ENCODE measurements at regions not wholly inside any gene's neighbourhood (a gene's known extent, or its start where the extent isn't known, plus 50 kb on each side); places are given as distances from the start of the nearest gene placed in this dataset.

DNA sequence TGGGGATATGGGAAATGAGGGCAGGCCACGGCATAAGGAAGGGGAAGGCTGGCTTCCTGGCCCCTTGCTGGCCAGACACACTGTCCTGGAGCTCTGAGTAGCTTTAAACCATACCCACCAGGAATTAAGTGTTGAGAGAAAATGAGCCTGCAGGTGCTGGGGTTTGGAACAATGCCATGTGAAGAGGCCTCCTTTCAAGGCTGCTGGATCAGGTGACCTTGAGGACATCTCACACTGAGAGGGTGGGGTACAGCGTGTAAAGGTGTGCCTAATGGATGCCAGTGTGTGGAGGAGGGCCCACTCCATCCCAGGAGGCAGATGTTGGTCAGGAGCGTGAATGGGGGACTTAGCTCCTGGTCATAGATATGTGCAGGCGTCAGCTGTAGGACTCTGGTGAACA is 74.8 kb upstream of the MLN start:
- no CpG with 5 or more reads among the region's 4 CpGs for WGBS (ENCODE audit: extremely low coverage, insufficient read length, low lambda C conversion rate)
- Histone ChIP-seq H3K4me2 (ENCODE audit: insufficient read depth, insufficient read length, low read length) (no peak overlapping the region), H3K79me2 (ENCODE audit: insufficient read depth, low read length) (no peaks in the 10 kb centered on the region), H3K4me1 (ENCODE audit: insufficient read depth, low read length) (no peaks in the 10 kb centered on the region; the same call in 1 of the 2 replicates), H3K79me1 (ENCODE audit: insufficient read depth, low read depth, low read length, poor library complexity, severe bottlenecking) (no peaks in the 10 kb centered on the region), H2BK5ac (ENCODE audit: insufficient read length, low read length) (no peak overlapping the region), H4K8ac (replicated peaks; ENCODE audit: insufficient read length, low read depth, low read length) (no peak overlapping the region), H4K20me1 (ENCODE audit: control insufficient read depth, insufficient read depth, insufficient read length) (no peaks in the 10 kb centered on the region), H3K14ac (ENCODE audit: insufficient read depth, low read length) (no peak overlapping the region), H3K23ac (ENCODE audit: insufficient read length, low read depth, low read length) (no peak overlapping the region), H2AK5ac (ENCODE audit: insufficient read length, low read length) (no peak overlapping the region), H3K4ac (ENCODE audit: low read depth, low read length) (no peak overlapping the region), H2BK20ac (ENCODE audit: low read depth, low read length, poor library complexity, severe bottlenecking) (no peak overlapping the region), H4K91ac (ENCODE audit: insufficient read length, low read depth, low read length) (no peak overlapping the region), H2BK12ac (ENCODE audit: insufficient read length, low read depth, low read length) (no peak overlapping the region), H3T11ph (ENCODE audit: low read length) (no peak overlapping the region), H3K23me2 (ENCODE audit: insufficient read length, low read depth, low read length, poor library complexity, severe bottlenecking) (no peaks in the 10 kb centered on the region), H3K56ac (ENCODE audit: insufficient read length, low read depth, low read length) (no peak overlapping the region), H2AFZ (ENCODE audit: low read length) (no peak overlapping the region), H2BK15ac (ENCODE audit: low read depth, low read length) (no peak overlapping the region), H3K27me3 (ENCODE audit: insufficient read depth, low read length) (no peaks in the 10 kb centered on the region), H3K9ac (ENCODE audit: extremely low read depth, insufficient read length, low read length) (no peak overlapping the region), H2BK120ac (ENCODE audit: low read depth, low read length, poor library complexity, severe bottlenecking) (no peak overlapping the region), H3K9me3 (ENCODE audit: control insufficient read depth, low read depth, low read length) (no peaks in the 10 kb centered on the region), H3K27ac (ENCODE audit: insufficient read length, low read depth, low read length) (no peak overlapping the region), H4K5ac (ENCODE audit: insufficient read length, low read depth, low read length) (no peak overlapping the region), H3K18ac (ENCODE audit: insufficient read length, low read depth, low read length) (no peak overlapping the region)
- Mint-ChIP-seq H3K4me3 (no peak overlapping the region), H3K27ac (no peak overlapping the region), H3K4me1 (peaks cover 33 to 41% of the 10 kb centered on the region in 2 experiments), H3K27me3 (ENCODE audit: low read depth) (peaks cover 24% of the 10 kb centered on the region), H3K9me3 (no peaks in the 10 kb centered on the region; a peak in 2 of 5 replicates), H3K36me3 (ENCODE audit: insufficient read depth in 1 of 3, low read depth in 3 of 3) (no peaks in the 10 kb centered on the region)
- DNase-seq = no peak
- TF ChIP-seq, protein P1, sequence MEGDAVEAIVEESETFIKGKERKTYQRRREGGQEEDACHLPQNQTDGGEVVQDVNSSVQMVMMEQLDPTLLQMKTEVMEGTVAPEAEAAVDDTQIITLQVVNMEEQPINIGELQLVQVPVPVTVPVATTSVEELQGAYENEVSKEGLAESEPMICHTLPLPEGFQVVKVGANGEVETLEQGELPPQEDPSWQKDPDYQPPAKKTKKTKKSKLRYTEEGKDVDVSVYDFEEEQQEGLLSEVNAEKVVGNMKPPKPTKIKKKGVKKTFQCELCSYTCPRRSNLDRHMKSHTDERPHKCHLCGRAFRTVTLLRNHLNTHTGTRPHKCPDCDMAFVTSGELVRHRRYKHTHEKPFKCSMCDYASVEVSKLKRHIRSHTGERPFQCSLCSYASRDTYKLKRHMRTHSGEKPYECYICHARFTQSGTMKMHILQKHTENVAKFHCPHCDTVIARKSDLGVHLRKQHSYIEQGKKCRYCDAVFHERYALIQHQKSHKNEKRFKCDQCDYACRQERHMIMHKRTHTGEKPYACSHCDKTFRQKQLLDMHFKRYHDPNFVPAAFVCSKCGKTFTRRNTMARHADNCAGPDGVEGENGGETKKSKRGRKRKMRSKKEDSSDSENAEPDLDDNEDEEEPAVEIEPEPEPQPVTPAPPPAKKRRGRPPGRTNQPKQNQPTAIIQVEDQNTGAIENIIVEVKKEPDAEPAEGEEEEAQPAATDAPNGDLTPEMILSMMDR (conservative IDR thresholded peaks at IDR 0.05) = no peak

Measured in H9 (cell line).